Kidney epithelial cell (primary cell): ENCODE measurements at regions not wholly inside any gene's neighbourhood (a gene's known extent, or its start where the extent isn't known, plus 50 kb on each side); places are given as distances from the start of the nearest gene placed in this dataset.

Experiments
- DNase-seq: peaks from one replicate; pipeline ENCODE4 v3.0.0-alpha.2; 2010; ENCODE audit warnings: low read depth
- H3K27me3 ChIP-seq: 2 replicates; pipeline ENCODE4 v1.6.0; 2011; ENCODE audit warnings: low read length; ENCODE audit not compliant: control insufficient read depth, insufficient read depth
- H3K36me3 ChIP-seq: 2 replicates; pipeline ENCODE4 v1.5.1; 2011; ENCODE audit warnings: low read length; ENCODE audit not compliant: control insufficient read depth, insufficient read depth
- H3K4me3 ChIP-seq: 2 replicates; pipeline ENCODE4 v1.5.1; 2011; ENCODE audit warnings: low read depth, mild to moderate bottlenecking, control low read depth, low read length
- TF ChIP-seq, protein P1 (sequence below): IDR thresholded peaks from 2 replicates; pipeline ENCODE4 v1.5.1; 2011; ENCODE audit warnings: mild to moderate bottlenecking, moderate library complexity, low read length, control low read depth, inconsistent platforms; ENCODE audit not compliant: insufficient read depth, poor library complexity, severe bottlenecking

DNA sequence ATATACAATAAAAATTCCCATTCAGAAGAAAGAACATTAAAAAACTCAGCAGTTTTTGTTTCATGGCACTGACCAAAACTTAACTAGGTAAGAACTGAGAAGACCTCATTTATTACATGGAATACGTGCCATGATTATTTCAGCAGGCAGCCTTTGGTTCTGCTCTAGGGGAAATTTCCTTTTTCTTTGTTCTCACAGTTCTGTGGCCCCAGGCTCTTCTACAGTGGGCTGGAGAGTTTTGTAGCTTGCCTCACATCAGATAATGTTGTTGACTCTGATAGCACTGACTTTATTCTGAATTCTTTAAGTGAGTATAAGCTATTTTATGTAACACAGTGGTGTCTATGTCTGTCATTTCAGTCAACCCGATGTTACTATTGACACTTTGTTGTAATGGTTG is 844.3 kb downstream of the TBC1D32 start:
- TF ChIP-seq, protein P1, sequence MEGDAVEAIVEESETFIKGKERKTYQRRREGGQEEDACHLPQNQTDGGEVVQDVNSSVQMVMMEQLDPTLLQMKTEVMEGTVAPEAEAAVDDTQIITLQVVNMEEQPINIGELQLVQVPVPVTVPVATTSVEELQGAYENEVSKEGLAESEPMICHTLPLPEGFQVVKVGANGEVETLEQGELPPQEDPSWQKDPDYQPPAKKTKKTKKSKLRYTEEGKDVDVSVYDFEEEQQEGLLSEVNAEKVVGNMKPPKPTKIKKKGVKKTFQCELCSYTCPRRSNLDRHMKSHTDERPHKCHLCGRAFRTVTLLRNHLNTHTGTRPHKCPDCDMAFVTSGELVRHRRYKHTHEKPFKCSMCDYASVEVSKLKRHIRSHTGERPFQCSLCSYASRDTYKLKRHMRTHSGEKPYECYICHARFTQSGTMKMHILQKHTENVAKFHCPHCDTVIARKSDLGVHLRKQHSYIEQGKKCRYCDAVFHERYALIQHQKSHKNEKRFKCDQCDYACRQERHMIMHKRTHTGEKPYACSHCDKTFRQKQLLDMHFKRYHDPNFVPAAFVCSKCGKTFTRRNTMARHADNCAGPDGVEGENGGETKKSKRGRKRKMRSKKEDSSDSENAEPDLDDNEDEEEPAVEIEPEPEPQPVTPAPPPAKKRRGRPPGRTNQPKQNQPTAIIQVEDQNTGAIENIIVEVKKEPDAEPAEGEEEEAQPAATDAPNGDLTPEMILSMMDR, result no peak

DNA sequence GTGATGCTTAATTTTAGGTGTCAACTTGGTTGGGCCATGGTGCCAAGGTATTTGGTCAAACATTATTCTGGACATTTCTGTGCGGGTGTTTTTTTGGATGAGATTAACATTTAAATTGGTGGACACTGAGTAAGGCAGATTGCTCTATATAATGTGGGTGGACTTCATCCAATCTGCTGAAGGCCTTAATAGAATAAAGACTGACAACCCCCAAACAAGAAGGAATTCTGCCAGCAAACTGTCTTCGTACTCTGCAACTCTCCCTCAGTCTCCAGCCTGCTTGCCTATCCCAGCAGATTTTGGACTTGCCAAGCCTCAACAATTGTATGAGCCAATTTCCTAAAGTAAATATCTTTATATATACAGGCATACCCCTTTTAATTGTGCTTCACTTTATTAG is 850.1 kb downstream of the TBC1D32 start:
- H3K27me3 ChIP-seq, result no peaks in the 10 kb centered on the region
- no peaks in the 10 kb centered on the region for H3K36me3 ChIP-seq
- H3K4me3 ChIP-seq, result no peak overlapping the region
- TF ChIP-seq, protein P1, result no peak
- no peak for DNase-seq

More for the DNA sequence above, 844.3 kb downstream of the TBC1D32 start:
- Histone ChIP-seq H3K36me3 (no peaks in the 10 kb centered on the region), H3K4me3 (no peak overlapping the region), H3K27me3 (no peaks in the 10 kb centered on the region)
- no peak for DNase-seq

DNA sequence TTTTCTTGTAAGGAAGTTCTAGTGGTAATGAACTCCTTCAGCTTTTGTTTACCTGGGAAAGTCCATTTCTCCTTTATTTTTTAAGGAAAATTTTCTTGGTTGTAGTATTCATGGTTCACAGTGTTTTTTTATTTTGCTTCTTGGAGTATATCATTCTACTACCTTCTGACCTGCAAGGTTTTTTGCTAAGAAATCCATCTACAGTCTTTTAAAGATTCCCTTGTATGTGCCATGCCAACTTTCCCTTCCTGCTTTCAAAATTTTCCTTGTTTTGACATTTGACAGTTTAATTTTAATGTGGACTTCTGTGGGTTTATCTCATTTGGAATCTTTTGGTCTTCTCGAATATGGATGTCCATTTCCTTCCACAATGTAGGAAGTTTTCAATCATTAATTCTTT is 855.6 kb downstream of the TBC1D32 start:
- TF ChIP-seq, protein P1, result no peak
- DNase-seq, result no peak
- H3K4me3 ChIP-seq, result no peak overlapping the region
- H3K36me3 ChIP-seq, result no peaks in the 10 kb centered on the region
- H3K27me3 ChIP-seq, result no peaks in the 10 kb centered on the region

DNA sequence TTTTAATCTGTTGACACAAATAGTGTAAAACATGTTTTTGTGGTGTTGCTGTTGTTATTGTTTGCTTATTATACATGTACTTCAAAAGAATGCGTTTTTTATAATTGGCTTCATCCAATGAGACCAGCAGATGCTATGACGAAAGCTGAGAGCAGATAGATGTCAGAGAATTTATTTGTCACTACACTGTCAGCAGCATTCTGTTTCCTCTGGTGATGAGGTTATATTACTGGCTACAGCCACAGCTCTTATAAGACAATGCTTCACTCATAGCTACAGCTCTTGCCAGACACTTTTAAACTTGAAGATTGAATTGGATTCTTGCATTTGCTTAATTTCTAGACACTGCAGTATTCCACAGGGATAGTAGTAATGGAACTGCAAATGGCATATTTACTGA is 860.5 kb downstream of the TBC1D32 start:
- TF ChIP-seq, protein P1, result no peak
- no peak for DNase-seq
- H3K27me3 ChIP-seq, result no peaks in the 10 kb centered on the region
- no peaks in the 10 kb centered on the region for H3K36me3 ChIP-seq
- no peak overlapping the region for H3K4me3 ChIP-seq

DNA sequence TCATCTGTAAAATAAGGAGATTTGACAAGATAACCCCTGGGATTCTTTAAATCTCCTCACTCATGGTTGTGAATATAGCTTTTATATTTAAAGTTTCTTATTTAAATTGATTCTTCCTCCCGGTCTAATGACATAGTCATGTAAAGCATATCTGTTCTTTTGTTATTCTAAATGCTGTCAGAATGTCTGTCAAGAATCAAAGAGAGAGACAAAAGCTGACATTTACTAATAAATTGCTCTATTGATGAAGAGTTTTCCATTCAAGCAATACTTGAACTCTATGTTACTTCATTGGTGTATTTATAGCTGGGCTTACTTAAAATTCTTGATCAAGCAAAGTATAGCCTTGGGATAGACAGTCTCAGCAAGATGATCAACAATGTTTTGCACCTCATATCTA is 865.8 kb downstream of the TBC1D32 start:
- H3K36me3 ChIP-seq, result no peaks in the 10 kb centered on the region
- DNase-seq, result no peak
- TF ChIP-seq, protein P1, result no peak
- H3K27me3 ChIP-seq, result no peaks in the 10 kb centered on the region
- H3K4me3 ChIP-seq, result no peak overlapping the region

DNA sequence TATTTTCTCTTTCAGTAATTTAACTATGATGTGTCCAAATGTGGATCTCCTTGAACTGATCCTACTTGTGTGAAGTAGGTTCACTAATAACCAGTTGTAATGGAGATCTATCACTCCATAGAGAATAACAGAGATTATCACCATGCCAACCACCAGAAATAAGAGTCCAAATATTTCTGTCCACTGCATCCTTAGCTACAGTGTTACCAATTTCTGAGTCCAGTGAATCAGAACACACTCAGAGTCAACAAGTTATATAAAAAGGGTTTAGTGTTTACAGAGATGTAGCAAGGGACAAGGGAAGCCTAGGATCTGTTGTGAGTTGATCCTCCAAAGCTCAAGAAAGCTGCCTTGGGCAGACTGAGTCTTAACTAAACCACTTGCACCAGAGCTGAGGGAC is 882.8 kb downstream of the TBC1D32 start:
- Histone ChIP-seq H3K27me3 (no peaks in the 10 kb centered on the region), H3K36me3 (no peaks in the 10 kb centered on the region), H3K4me3 (no peak overlapping the region)
- DNase-seq, result no peak
- TF ChIP-seq, protein P1, result no peak
